Kidney epithelial cell (primary cell): ENCODE measurements at regions not wholly inside any gene's neighbourhood (a gene's known extent, or its start where the extent isn't known, plus 50 kb on each side); places are given as distances from the start of the nearest gene placed in this dataset.
"Not testable (repeated sequence)": the region's sequence is repeated elsewhere in the genome, so short reads cannot be mapped to it uniquely, and the experiment has no call there.

ENCODE experiments used
- DNase-seq: peaks from one replicate; pipeline ENCODE4 v3.0.0-alpha.2; 2010; ENCODE audit warnings: low read depth
- H3K27me3 ChIP-seq: 2 replicates; pipeline ENCODE4 v1.6.0; 2011; ENCODE audit warnings: low read length; ENCODE audit not compliant: control insufficient read depth, insufficient read depth
- H3K36me3 ChIP-seq: 2 replicates; pipeline ENCODE4 v1.5.1; 2011; ENCODE audit warnings: low read length; ENCODE audit not compliant: control insufficient read depth, insufficient read depth
- H3K4me3 ChIP-seq: 2 replicates; pipeline ENCODE4 v1.5.1; 2011; ENCODE audit warnings: low read depth, mild to moderate bottlenecking, control low read depth, low read length
- CTCF ChIP-seq: IDR thresholded peaks from 2 replicates; pipeline ENCODE4 v1.5.1; 2011; ENCODE audit warnings: mild to moderate bottlenecking, moderate library complexity, low read length, control low read depth, inconsistent platforms; ENCODE audit not compliant: insufficient read depth, poor library complexity, severe bottlenecking

- no peaks in the 10 kb centered on the region for H3K36me3 ChIP-seq
- DNase-seq: no peak
- no peak for TF ChIP-seq CTCF
- no peak overlapping the region for H3K4me3 ChIP-seq
- no peaks in the 10 kb centered on the region for H3K27me3 ChIP-seq
These were observed 382.9 kb downstream of the DSEL start for GRCh38 chr18:67133669-67134068.

- no peak overlapping the region for H3K4me3 ChIP-seq
- no peak for DNase-seq
- TF ChIP-seq CTCF: no peak
- H3K27me3 ChIP-seq: no peaks in the 10 kb centered on the region
- H3K36me3 ChIP-seq: no peaks in the 10 kb centered on the region
These were observed 383.6 kb downstream of the DSEL start for GRCh38 chr18:67132919-67133318.

- TF ChIP-seq CTCF: no peak
- Histone ChIP-seq H3K27me3 (no peaks in the 10 kb centered on the region), H3K36me3 (no peaks in the 10 kb centered on the region), H3K4me3 (no peak overlapping the region)
- DNase-seq: no peak
These were observed 385.0 kb downstream of the DSEL start for GRCh38 chr18:67131498-67131897.

GRCh38 chr18:67126751-67127150, 389.8 kb downstream of the DSEL start:
- H3K27me3 ChIP-seq, H3K36me3 ChIP-seq, H3K4me3 ChIP-seq, DNase-seq: not testable (repeated sequence)

GRCh38 chr18:67123901-67124300, 392.6 kb downstream of the DSEL start:
- no peak for TF ChIP-seq CTCF
- DNase-seq: no peak
- no peaks in the 10 kb centered on the region for H3K27me3 ChIP-seq
- H3K4me3 ChIP-seq: no peak overlapping the region
- no peaks in the 10 kb centered on the region for H3K36me3 ChIP-seq

- H3K4me3 ChIP-seq: no peak overlapping the region
- DNase-seq: peak; percentile 4
- H3K36me3 ChIP-seq: no peaks in the 10 kb centered on the region
- no peak for TF ChIP-seq CTCF
- H3K27me3 ChIP-seq: no peaks in the 10 kb centered on the region
These were observed 398.7 kb downstream of the DSEL start for GRCh38 chr18:67117804-67118203.
